ENCODE measurements at regions not wholly inside any gene's neighbourhood (a gene's known extent, or its start where the extent isn't known, plus 50 kb on each side); places are given as distances from the start of the nearest gene placed in this dataset.
"Not testable (repeated sequence)": the region's sequence is repeated elsewhere in the genome, so short reads cannot be mapped to it uniquely, and the experiment has no call there.

GRCh38 chr7:142500366-142500765, 242.5 kb upstream of the PRSS58 start:
- DNase-seq (ENCODE audit: low read depth in 3 of 3) = no peak

- no peak for DNase-seq (ENCODE audit: low read depth in 3 of 3)
These were observed 241.8 kb upstream of the PRSS58 start for GRCh38 chr7:142499635-142500034.

- no peak for DNase-seq (ENCODE audit: low read depth in 3 of 3)
These were observed 240.5 kb upstream of the PRSS58 start for GRCh38 chr7:142498364-142498763.

- no peak for DNase-seq (ENCODE audit: low read depth in 3 of 3)
These were observed 238.7 kb upstream of the PRSS58 start for GRCh38 chr7:142496545-142496991.

- not testable (repeated sequence) for DNase-seq (ENCODE audit: low read depth in 3 of 3)
These were observed 238.0 kb upstream of the PRSS58 start for GRCh38 chr7:142495879-142496278.

- not testable (repeated sequence) for DNase-seq (ENCODE audit: low read depth in 3 of 3)
These were observed 237.4 kb upstream of the PRSS58 start for GRCh38 chr7:142495301-142495700.

- no peak for DNase-seq (ENCODE audit: low read depth in 3 of 3)
These were observed 236.2 kb upstream of the PRSS58 start for GRCh38 chr7:142494021-142494420.

GRCh38 chr7:142488842-142489241, 231.0 kb upstream of the PRSS58 start:
- no peak for DNase-seq (ENCODE audit: low read depth in 3 of 3)

- no peak for DNase-seq (ENCODE audit: low read depth in 3 of 3)
These were observed 230.3 kb upstream of the PRSS58 start for GRCh38 chr7:142488036-142488633.

GRCh38 chr7:142487565-142487964, 229.7 kb upstream of the PRSS58 start:
- DNase-seq (ENCODE audit: low read depth in 3 of 3) = not testable (repeated sequence)

- DNase-seq (ENCODE audit: low read depth in 3 of 3) = no peak
These were observed 229.3 kb upstream of the PRSS58 start for GRCh38 chr7:142487124-142487523.

GRCh38 chr7:142485617-142486226, 227.9 kb upstream of the PRSS58 start:
- DNase-seq (ENCODE audit: low read depth in 3 of 3) = no peak

GRCh38 chr7:142483659-142484317, 225.9 kb upstream of the PRSS58 start:
- no peak for DNase-seq (ENCODE audit: low read depth in 3 of 3)

- peak in 2 of 3 experiments; percentile 35 to 53 for DNase-seq (ENCODE audit: low read depth in 3 of 3)
These were observed 225.2 kb upstream of the PRSS58 start for GRCh38 chr7:142482891-142483658.

GRCh38 chr7:142481548-142481947, 223.7 kb upstream of the PRSS58 start:
- DNase-seq (ENCODE audit: low read depth in 3 of 3) = no peak

- no peak for DNase-seq (ENCODE audit: low read depth in 3 of 3)
These were observed 220.8 kb upstream of the PRSS58 start for GRCh38 chr7:142478479-142479220.

GRCh38 chr7:142477801-142478200, 219.9 kb upstream of the PRSS58 start:
- DNase-seq (ENCODE audit: low read depth in 3 of 3) = not testable (repeated sequence)

GRCh38 chr7:142477079-142477651, 219.3 kb upstream of the PRSS58 start:
- no peak for DNase-seq (ENCODE audit: low read depth in 3 of 3)

GRCh38 chr7:142476077-142476476, 218.2 kb upstream of the PRSS58 start:
- DNase-seq (ENCODE audit: low read depth in 3 of 3) = no peak

- DNase-seq (ENCODE audit: low read depth in 3 of 3) = no peak
These were observed 214.0 kb upstream of the PRSS58 start for GRCh38 chr7:142471820-142472219.

- DNase-seq (ENCODE audit: low read depth in 3 of 3) = no peak
These were observed 212.6 kb upstream of the PRSS58 start for GRCh38 chr7:142470544-142470830.

Data from stimulated activated CD4-positive, alpha-beta T cell treated with anti-CD3 and anti-CD28 coated beads, TNF-alpha, amount 100 ng/mL, for 24 hours (primary cell).